ENCODE measurements at regions not wholly inside any gene's neighbourhood (a gene's known extent, or its start where the extent isn't known, plus 50 kb on each side); places are given as distances from the start of the nearest gene placed in this dataset.

DNA sequence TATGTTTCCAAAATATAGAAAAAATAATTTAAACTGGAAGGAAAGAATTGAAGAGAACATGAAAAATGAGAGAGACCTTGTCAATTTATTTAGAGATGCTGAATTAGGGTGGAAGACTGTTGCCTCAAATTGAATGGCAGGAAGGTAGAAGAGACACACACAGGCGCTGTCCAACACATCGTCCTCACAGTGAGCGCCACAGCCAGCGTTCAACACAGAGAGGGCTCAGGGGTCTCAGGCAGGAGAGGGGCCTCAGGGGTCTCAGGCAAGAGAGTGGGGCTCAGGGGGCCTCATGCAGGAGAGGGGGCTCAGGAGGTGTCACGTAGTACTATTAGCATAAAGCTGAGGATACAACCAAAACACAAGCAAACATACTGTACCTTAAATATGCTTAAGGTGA, 65.7 kb downstream of the TMEM18 start:
- no peak for DNase-seq (ENCODE audit: low read depth, low spot score)

DNA sequence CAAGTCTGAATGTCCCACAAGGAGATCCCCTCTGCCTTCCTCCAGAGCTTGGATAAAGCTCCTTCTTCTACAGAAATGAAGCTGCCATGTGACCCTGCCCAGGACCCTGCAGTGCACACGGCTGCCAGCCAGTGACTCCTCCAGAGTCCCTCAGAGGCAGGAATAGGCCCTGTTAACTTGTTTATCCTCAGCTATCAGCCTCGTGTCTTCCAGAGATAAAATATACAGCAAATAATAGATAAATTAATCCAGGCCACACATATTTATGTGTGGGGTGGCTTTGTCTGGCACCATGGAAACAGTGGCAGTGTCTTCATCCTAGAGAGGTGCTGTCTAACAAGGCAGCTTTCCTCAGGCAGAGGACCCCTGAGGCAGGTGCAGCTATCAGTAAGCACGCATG, 66.7 kb downstream of the TMEM18 start:
- DNase-seq (ENCODE audit: low read depth, low spot score) = no peak

DNA sequence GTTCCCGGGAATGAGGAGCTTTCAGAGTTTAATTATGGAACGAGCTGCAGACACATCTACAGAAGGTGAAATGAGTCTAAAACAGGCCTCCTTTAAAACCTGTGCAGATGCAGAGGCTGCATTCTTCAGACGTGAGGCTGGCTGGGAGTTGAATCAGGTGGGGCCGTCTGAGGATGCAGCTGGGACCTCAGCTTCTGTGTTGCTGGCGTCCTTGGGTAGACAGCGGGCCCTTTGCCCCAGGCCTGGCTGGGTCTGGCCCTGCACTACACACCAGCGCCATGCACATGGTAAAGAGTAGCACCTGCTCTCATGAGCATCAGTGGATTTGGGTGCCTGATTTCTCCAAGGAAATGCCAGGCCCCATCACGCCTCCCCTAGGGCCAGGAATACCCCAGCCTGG, 67.3 kb downstream of the TMEM18 start:
- DNase-seq (ENCODE audit: low read depth, low spot score) = no peak

DNA sequence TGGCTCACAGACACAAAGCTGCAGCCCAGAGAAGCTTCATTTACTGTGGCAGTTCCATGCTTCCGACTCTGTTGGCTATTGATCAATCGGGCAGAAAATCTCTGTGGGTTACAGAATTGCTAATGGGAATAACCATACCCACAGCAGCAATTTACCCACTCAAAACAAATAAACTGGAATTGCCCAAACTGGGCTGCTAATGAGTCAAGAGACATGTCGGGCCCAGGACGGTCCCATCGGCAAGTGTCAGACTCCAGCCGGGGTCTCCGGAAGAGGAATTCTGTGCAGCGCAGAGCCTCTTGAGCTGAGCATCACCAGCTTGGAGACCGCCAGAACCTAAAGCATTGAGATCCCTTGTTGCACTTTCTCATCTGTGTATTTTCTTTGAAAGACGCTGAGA, 67.8 kb downstream of the TMEM18 start:
- no peak for DNase-seq (ENCODE audit: low read depth, low spot score)

DNA sequence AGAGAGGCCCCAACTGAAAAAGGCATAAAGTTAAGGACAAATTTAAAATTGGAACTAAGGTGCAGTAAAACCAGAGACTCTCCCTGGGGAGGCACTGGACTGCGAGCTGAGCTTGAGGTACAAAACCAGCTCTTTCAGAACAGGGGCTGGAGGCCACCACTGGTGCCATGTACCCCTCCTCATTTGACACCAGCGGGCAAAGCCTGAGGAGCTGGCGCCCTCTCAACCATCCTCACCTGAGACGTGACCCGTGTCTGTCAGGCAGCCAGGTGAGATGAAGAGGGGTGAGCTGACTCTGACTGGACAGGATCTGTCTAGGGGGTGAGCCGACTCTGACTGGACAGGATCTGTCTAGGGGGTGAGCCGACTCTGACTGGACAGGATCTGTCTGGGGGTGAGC, 68.5 kb downstream of the TMEM18 start:
- no peak for DNase-seq (ENCODE audit: low read depth, low spot score)

DNA sequence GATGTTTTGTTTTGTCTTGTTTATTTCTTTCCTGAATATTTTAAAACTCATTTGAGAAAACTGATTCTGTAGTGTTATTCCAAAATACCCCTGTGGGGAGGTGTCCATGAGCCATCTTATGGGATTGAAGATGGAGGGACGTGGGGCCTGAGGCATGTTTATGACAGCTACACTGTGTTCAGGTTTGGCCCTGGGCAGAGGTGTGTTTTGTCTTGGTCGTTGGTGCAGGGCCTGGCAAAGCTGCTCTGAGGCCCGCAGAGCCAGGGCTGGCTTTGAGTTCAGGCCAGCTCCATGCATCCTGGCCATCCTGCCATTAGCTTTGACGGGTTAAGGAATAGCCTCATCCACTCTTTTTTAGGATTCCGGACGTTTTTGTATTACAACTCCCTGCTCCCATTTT, 68.9 kb downstream of the TMEM18 start:
- no peak for DNase-seq (ENCODE audit: low read depth, low spot score)

DNA sequence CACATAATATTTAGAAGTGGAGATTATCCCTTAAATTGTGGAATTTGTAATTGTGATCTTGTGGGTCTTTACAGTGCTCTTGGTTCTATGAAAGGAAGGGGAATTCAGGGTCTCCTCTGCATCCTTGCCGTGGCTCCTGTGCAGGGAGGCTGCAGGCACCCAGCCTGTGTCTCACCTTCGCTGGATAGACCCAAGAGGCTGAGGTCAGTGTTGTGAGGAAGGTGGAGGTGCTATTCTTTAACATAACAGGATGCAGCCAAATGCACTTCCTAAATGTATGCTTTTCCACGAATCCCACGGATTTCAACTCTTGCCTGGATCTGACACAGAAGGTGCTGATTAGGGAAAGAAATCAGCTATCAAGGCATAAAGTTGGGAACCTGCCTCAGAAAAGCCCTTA, 69.5 kb downstream of the TMEM18 start:
- no peak for DNase-seq (ENCODE audit: low read depth, low spot score)

DNA sequence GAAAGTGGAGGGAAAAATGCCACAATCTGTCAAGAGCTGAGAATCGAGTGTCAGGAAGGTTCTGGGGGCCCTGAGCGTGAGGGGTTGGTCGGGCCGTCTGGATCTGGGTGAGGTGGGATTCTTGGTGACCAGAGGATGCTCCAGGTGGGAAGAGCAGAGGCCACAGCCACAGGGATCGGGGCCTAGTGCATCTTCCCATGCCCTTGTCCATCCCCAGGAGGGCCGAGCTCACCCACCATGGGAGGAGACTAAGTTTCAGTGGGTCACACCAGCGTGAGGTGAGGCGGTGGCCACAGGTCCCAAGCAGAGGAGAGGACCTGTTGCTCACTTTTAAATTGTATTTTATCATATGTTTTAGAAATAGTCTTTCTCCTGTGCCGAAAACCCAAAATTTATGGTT, 70.0 kb downstream of the TMEM18 start:
- no peak for DNase-seq (ENCODE audit: low read depth, low spot score)

DNA sequence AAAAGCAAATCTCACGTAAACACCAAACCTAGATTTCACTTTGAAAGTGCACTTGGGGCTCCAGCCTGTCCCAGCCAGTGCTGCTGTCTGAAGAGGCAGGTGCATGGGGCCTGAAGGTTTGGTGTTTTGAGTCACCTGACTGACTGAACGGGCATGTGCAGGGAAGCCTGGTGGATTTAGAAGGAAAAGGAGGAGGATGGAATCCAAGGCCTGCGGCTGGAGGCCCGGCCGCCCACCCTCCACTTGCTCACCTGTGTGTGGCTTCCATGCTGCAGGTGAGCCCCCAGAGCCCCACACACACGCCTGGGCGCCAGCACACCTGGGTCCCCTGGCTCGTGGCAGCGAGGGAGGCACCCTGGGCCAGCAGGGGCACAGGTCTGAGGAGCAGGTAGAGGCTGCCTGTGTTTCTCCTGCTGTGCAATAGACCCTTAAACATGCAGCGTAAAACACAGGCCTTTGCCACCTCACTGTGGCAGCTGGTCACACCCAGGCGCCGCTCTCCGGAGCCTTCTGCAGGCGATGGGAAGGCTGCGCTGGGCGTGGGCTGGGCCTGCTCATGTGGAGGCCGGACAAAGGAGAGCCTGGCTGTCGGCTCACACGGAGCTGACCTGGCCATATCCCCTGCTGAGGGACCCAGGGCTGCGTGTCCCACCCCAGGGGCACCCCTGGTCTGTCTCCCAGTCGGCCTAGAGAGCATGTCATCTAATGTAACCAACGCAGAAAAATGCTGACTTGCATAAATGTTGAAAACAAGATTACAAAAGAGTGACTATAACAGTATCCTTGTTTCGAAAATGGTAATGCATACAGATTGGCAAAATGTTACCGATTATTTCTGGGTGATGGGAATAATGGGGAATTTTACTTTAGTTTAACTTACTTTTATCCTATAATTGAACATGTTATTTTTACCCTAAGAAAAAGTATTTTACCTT, 71.3 kb downstream of the TMEM18 start:
- DNase-seq (ENCODE audit: low read depth, low spot score) = no peak

DNA sequence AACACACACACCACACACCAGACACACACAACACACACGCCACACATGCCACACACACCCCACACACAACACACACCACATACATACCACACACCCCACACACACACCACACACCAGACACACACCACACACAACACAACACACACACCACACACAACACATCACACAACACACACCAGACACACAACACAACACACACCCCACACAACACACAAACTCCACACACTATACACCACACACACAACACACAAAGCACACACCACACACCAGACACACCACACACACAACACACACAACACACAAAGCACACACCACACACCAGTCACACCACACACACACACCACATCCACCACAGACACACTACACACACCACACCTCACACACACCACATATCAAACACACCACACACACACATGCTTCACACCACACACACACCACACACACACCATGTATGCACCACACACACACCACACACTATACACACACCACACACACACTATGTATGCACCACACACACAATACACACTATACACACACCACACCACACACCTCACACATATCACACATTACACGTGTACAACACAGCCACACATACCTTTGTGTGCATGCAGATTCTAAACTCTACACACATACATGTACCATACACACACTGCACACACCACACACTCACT, 72.2 kb downstream of the TMEM18 start:
- no peak for DNase-seq (ENCODE audit: low read depth, low spot score)

DNA sequence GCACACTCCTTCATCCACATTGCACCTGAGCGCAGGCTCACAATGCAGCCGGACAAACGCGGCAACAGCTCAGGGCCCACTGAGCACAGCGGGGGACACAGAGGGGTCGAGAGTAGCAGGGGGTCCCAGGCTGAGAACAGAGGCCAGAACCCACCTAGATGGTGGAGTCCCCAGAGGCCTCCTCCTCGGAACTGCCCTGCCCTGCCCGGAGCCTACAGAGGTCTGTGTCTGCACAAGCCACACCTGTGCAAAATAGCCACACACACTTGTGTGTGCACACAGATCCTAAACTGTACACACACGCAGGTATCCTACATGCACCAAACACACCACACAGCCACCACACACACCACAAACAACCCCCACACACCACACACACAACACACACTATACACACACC, 72.8 kb downstream of the TMEM18 start:
- DNase-seq (ENCODE audit: low read depth, low spot score) = no peak

DNA sequence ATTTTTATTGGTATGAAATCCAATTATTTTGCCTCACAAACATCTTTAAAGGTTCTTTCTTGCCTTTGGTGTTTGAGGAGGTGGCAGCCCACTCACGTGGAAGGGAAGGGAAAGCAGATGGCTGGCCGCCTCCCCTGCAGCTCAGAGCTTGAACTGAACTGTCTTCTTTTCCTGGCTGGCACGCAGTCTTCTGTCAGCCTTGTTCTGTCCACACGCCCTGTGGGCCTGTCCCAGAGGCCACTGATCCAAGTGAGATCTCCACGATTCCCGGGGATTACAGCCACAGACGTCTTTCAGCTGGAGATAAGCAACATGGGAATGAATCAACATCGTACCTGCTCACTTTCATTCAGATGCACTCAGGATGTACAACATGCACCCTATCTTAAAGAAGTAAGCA, 73.3 kb downstream of the TMEM18 start:
- no peak for DNase-seq (ENCODE audit: low read depth, low spot score)

DNA sequence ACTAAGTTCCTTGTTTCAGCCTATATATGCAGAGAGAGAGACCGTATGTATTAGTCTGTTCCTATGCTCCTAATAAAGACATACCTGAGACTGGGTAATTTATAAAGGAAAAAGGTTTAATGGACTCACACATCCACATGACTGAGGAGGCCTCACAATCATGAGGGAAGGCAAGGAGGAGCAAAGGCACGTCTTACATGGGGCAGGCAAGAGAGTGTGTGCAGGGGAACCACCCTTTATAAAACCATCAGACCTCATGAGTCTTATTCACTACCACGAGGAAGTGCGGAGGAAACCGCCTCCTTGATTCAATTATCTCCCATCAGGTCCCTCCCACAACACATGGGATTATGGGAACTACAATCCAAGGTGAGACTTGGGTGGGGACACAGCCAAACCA, 73.8 kb downstream of the TMEM18 start:
- DNase-seq (ENCODE audit: low read depth, low spot score) = no peak

DNA sequence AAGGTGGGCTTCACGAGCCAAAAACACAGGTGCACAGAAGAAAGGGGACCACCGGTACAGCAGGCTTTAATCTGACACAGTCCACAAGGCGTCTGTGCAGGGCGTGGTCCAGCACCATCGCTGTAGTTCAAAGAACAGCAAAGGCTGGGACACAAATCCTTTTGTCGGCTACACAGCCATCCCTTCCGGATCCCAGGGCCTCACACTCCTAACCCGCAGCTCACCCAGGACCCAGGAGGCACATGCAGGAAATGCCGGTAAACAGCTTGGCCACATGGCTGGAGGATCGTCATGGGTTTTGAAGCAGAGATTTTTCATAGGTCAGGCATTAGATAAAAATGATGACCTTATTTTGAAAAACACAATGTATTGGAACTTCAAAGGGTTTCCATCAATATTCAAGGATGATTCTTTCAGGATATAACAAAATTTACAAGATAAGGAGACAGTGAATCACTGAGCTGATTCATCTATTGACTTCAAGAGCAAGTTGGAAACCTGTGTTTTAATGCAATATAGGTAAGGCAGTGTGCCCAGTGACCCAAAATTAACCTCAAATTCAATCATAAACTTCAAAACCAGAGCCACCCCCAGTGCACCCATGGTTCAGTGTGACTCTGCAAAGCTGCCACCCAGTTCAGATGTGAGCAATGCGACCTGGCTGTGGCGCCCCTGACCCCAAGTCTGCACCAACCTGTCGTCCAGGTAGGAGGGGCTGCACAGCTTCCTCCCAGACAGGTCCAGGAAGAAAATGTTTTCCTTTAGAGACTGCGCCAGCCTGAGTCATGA, 74.4 kb downstream of the TMEM18 start:
- DNase-seq (ENCODE audit: low read depth, low spot score) = no peak

DNA sequence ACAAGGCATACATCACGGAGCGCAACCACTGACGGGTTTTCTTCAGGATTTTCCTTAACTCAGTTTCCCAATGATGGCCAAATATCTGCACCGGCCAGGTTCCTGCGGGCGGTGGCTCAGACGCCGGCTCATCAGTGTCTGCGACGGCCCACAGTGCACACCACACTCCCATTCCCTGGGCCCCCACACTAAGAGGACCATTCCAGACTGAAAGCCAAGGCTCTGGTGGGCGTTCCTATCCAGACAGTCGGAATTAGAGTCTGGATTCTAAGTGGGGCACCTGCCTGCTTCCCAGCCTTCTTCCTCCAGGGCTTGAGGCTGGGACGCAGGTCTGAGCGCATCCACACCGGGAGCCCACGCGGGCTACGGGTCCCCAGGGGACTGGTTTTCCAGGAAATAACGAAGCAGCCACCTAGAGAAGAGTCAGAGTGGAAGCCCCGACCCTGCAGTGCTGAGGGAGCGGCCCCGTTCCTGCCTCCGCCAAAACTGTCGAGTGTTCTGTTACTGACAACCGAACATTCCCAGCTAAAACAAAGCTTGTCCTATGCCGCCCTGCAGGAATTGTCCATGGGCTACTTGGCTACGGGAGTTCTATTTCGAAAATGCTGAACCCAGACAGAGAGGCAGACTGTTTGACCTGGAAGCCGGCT, 75.3 kb downstream of the TMEM18 start:
- no peak for DNase-seq (ENCODE audit: low read depth, low spot score)

DNA sequence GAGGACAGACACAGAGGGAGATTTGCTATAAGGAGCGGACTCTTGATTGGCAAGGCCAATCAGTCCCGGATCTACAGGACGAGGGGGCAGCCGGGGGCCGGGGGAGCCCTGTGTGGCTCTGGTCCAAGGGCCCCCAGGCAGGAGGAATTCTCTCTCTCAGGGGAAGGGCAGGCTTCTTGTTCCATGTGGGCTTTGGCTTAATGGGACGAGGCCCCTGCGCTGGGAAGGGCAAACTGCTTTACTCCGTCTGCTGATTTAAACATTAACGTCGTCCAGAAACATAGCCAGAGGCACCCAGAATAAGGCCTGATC, 75.9 kb downstream of the TMEM18 start:
- DNase-seq (ENCODE audit: low read depth, low spot score) = no peak

DNA sequence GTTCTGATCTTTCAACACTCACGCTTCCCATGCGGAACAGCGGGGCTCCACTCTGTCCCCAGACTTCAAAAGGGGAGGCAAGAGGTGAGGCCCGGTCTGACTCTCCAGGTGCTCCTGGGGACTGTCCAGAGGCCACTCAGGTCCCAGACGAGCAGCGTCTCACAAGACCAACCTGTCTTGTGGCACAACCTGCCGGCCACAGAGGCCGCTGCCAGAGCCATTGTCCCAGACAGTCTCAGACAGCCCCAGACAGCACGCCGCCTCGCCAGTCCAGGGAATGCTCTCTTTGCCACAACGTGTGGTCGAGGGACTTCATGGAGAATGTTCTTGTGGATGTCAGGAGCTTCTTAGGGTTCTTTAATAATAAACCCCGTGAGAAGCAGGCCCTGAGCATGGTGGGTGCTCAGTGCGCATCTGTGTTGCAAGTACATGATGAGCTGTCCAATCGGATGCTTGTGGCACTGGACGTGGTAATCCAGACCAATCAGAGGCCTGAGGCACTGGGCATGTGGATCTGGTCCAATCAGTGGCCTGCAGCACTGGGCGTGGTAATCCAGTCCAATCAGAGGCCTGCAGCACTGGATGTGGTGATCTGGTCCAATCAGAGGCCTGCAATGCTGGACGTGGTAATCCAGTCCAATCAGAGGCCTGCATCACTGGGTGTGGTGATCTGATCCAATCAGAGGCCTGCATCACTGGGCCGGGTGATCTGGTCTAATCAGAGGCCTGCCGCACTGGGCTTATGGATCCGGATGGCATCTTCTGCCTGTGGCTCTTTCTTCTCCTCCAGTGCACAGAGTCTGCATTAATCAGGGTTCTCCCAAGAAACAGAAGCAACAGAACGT, 76.4 kb downstream of the TMEM18 start:
- no peak for DNase-seq (ENCODE audit: low read depth, low spot score)

DNA sequence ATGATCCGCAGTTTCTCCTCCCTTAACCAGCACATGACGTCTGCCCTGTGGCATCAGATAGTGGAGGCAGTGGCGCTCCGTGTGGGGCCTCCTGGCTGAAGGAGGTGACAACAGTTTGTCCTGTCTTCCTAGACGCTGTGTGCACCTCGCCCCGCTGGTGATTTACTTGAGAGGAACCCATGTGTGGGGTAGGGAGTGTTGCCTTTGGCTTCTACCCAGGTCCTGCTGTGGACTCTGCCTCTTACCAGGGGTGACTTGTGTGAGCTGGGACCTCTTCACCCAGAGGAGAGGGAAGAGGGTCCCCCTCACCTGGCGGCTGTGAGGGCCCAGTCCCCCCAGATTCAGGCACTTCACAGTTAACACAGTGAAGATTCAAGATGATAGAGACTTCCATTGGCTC, 77.6 kb downstream of the TMEM18 start:
- no peak for DNase-seq (ENCODE audit: low read depth, low spot score)

DNA sequence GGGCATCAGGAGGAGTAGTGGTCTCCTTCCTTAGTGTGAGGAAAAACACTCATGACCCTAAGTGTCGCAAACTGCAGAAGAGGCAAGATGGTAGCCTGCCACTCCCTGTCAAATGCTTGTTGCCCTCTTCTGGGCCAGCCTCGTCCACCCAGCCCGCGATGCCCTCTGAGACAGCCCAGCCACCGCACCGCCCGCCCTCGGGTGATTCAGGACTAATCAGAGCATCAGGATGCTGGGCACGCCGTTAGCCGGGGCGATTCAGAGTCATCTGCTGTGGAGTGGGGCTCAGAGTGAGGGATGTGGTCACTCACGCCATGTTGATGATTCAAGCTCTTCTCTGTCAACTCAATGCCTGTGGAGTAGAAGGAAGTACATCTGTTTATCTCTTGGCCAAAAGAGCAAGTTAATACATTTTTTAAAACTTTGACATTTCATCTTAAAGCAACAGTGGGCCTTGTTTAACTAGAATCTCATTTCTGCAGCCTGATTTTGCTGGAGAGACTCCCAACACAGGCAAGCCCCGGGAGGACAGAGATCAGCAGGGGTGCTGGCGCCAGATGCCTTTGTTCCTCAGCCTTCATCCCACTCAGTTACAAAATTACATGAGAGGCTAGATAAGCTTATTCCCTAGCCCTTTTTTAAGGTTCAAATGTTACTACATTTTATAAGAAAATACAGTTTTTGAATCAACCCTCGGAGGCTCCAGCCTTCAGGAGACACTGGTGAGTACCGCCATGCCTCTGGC, 79.0 kb downstream of the TMEM18 start:
- DNase-seq (ENCODE audit: low read depth, low spot score) = no peak

DNA sequence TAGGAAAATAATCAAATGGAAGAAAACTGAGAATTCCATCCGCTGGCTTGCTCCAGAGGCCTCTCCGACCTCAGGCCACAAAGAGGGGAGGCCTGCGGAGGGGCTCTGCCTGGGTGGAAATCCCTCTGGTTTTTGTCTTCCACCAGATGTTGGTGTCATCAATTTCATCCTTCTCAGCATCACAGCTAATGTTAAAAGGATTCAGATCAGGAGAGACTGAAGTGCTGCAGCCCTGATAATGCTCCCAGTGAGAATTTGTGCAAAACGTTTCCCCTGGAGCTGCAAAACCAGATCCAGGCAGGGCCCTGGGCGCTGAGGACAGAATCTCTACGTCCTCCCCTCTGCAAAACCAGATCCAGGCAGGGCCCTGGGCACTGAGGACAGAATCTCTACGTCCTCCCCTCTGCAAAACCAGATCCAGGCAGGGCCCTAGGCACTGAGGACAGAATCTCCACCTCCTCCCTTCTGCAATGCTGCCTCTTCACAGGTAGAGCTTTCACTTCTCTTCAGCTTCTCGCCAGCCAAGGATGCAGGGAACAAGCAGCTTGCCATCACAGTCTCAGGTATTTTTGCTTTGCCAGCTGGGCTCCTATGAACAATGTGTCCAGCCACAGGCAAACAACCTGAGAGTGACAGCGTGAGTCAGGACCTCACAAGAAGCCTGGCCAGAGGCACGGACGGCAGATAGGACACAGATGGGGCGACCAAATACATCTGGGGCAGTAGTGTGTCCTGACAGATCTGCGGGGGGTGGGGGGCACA, 81.2 kb downstream of the TMEM18 start:
- DNase-seq (ENCODE audit: low read depth, low spot score) = no peak

All from iPS DF 19.7 (cell line).